HepG2 (cell line): ENCODE measurements at regions not wholly inside any gene's neighbourhood (a gene's known extent, or its start where the extent isn't known, plus 50 kb on each side); places are given as distances from the start of the nearest gene placed in this dataset.

Experiments used
- KAT7 ChIP-seq: IDR thresholded peaks from 2 replicates; pipeline ENCODE4 v1.6.1; 2018; ENCODE audit warnings: borderline replicate concordance, missing compliant biosample characterization
- POLR2AphosphoS5 ChIP-seq: IDR thresholded peaks from 2 replicates; pipeline ENCODE4 v1.6.1; 2012; ENCODE audit warnings: low read depth, low read length
- PRDM15 ChIP-seq: sonication (generic); formaldehyde crosslinking; IDR thresholded peaks from 2 replicates; pipeline ENCODE4 v1.4.0; 2020; ENCODE audit warnings: missing genetic modification reagents
- ZNF10 ChIP-seq: sonication (generic); formaldehyde crosslinking; IDR thresholded peaks from 2 replicates; pipeline ENCODE4 v1.4.0; 2020; ENCODE audit warnings: mild to moderate bottlenecking, low read depth, missing genetic modification reagents, borderline replicate concordance
- ZNF407 ChIP-seq: sonication (generic); formaldehyde crosslinking; IDR thresholded peaks from one replicate; pipeline ENCODE4 v1.5.1; 2020; ENCODE audit warnings: mild to moderate bottlenecking, missing genetic modification reagents; ENCODE audit errors: not compliant biosample characterization

- TF ChIP-seq POLR2AphosphoS5 (no peak), KAT7 (CRISPR knock-in tag) (no peak), ZNF407 (CRISPR knock-in tag) (no peak), PRDM15 (CRISPR knock-in tag) (no peak), ZNF10 (no peak)
These were observed 147.1 kb upstream of the MYO3A start for GRCh38 chr10:25786899-25787298.
